SU-DHL-6 (cell line): ENCODE measurements at regions not wholly inside any gene's neighbourhood (a gene's known extent, or its start where the extent isn't known, plus 50 kb on each side); places are given as distances from the start of the nearest gene placed in this dataset.
"Not testable (repeated sequence)": the region's sequence is repeated elsewhere in the genome, so short reads cannot be mapped to it uniquely, and the experiment has no call there.

Experiments
- EZH2phosphoT487 ChIP-seq: fragments of 200-600 bp; sonication (generic), shearing (Covaris generic); conservative IDR thresholded peaks from 2 replicates; pipeline ENCODE4 v1.6.1; 2018; ENCODE audit warnings: mild to moderate bottlenecking, antibody characterized with exemption, low read length, moderate library complexity, mixed read lengths
- TF ChIP-seq, protein P1 (sequence below): fragments of 200-600 bp; sonication (generic); IDR thresholded peaks from one replicate; pipeline ENCODE4 v1.5.1; 2017; ENCODE audit warnings: antibody characterized with exemption, mild to moderate bottlenecking, low read length, moderate library complexity; ENCODE audit not compliant: insufficient read depth, poor library complexity, severe bottlenecking

DNA sequence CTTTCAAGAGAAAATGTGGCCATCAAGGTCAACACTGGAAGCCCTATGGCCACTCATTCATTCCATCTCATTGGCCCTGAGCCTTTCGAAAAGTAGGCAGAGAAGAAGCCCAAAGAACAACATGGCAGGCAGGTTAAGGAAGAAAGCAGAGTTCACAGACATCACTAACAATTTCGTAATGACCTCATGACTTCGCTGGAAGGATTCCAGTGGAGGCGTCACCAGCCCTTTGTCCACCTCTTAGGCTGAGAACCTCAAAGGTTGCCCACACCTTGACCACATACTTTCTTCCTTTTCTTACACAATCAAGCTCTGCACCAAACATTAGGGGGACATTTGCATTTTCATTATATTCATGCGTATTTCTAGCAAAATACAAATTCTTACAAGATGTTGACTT lies 252.4 kb upstream of the PLGLB2 start:
- TF ChIP-seq, protein P1, sequence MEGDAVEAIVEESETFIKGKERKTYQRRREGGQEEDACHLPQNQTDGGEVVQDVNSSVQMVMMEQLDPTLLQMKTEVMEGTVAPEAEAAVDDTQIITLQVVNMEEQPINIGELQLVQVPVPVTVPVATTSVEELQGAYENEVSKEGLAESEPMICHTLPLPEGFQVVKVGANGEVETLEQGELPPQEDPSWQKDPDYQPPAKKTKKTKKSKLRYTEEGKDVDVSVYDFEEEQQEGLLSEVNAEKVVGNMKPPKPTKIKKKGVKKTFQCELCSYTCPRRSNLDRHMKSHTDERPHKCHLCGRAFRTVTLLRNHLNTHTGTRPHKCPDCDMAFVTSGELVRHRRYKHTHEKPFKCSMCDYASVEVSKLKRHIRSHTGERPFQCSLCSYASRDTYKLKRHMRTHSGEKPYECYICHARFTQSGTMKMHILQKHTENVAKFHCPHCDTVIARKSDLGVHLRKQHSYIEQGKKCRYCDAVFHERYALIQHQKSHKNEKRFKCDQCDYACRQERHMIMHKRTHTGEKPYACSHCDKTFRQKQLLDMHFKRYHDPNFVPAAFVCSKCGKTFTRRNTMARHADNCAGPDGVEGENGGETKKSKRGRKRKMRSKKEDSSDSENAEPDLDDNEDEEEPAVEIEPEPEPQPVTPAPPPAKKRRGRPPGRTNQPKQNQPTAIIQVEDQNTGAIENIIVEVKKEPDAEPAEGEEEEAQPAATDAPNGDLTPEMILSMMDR, result not testable (repeated sequence)
- not testable (repeated sequence) for TF ChIP-seq EZH2phosphoT487
